H1 (cell line): ENCODE measurements at regions not wholly inside any gene's neighbourhood (a gene's known extent, or its start where the extent isn't known, plus 50 kb on each side); places are given as distances from the start of the nearest gene placed in this dataset.

ENCODE experiments used
- CTCF ChIA-PET: fragments of 300-600 bp; sonication (Branson Sonifier 250); formaldehyde crosslinking; loops from one replicate; lab custom pipeline; 2021; ENCODE audit not compliant: partially characterized antibody; lab: Charles Lee
- POLR2A ChIA-PET: fragments of 300-600 bp; sonication (Branson Sonifier 250); formaldehyde crosslinking; loops from one replicate; lab custom pipeline; 2021; ENCODE audit warnings: inconsistent platforms; ENCODE audit not compliant: partially characterized antibody; lab: Charles Lee
- DNase-seq, 2 experiments: peaks; one replicate each; pipeline versions ENCODE4 v3.0.0 to v3.0.0-alpha.2; 2010 to 2022; ENCODE audit warnings: low spot score in 2 of 2, low read depth in 1 of 2, mixed read lengths in 1 of 2
- FAIRE-seq: peaks from 2 replicates; lab custom pipeline; 2011; peaks lifted over from hg19 to GRCh38; lab: Jason Lieb, UNC
- H2AFZ ChIP-seq: 2 replicates; pipeline ENCODE4 v1.8.1; 2012; ENCODE audit warnings: low read length, inconsistent platforms
- H2AK5ac ChIP-seq: 2 replicates; pipeline ENCODE4 v1.6.1; 2013; ENCODE audit warnings: low read depth, low read length
- H2BK120ac ChIP-seq: replicated peaks from 2 replicates; pipeline ENCODE3; 2013; ENCODE audit warnings: low read depth, low read length, inconsistent platforms
- H2BK12ac ChIP-seq: 2 replicates; pipeline ENCODE4 v1.6.1; 2013; ENCODE audit warnings: low read depth, low read length
- H2BK15ac ChIP-seq: 2 replicates; pipeline ENCODE4 v1.6.1; 2013; ENCODE audit warnings: low read length
- H2BK20ac ChIP-seq: 2 replicates; pipeline ENCODE4 v1.6.1; 2013; ENCODE audit warnings: low read length
- H2BK5ac ChIP-seq: 2 replicates; pipeline ENCODE4 v1.6.1; 2013; ENCODE audit warnings: low read depth, low read length
- H3K14ac ChIP-seq: 2 replicates; pipeline ENCODE4 v1.6.1; 2013; ENCODE audit warnings: inconsistent platforms; ENCODE audit not compliant: insufficient read length
- H3K18ac ChIP-seq: 2 replicates; pipeline ENCODE4 v1.6.1; 2013; ENCODE audit warnings: low read length; ENCODE audit errors: extremely low read depth
- H3K23ac ChIP-seq: 2 replicates; pipeline ENCODE4 v1.6.1; 2013; ENCODE audit warnings: inconsistent platforms; ENCODE audit not compliant: insufficient read length
- H3K23me2 ChIP-seq: 2 replicates; pipeline ENCODE4 v1.6.1; 2013; ENCODE audit warnings: low read depth, low read length
- H3K27ac ChIP-seq: 2 replicates; pipeline ENCODE4 v1.6.1; 2011; ENCODE audit warnings: low read depth, low read length, inconsistent platforms
- H3K27me3 ChIP-seq, 4 experiments: replicated peaks in 1 of 4; 1 replicate in 1 of 4; 2 replicates in 3 of 4; pipeline versions ENCODE4 v1.6.1 to v1.8.1; 2011 to 2013; ENCODE audit warnings: low read length in 3 of 4, mild to moderate bottlenecking in 3 of 4, inconsistent platforms in 2 of 4, mixed read lengths in 2 of 4, moderate library complexity in 1 of 4; ENCODE audit not compliant: control insufficient read depth in 3 of 4, insufficient read depth in 3 of 4; ENCODE audit errors: extremely low read depth in 1 of 4
- H3K36me3 ChIP-seq, 4 experiments: 2 replicates each; pipeline versions ENCODE4 v1.6.1 to v1.8.1; 2011 to 2013; ENCODE audit warnings: mild to moderate bottlenecking in 4 of 4, low read length in 3 of 4, moderate library complexity in 2 of 4, control low read depth in 1 of 4, inconsistent platforms in 1 of 4; ENCODE audit not compliant: insufficient read depth in 4 of 4, control insufficient read depth in 2 of 4
- H3K4ac ChIP-seq: replicated peaks from 2 replicates; pipeline ENCODE3; 2013; ENCODE audit warnings: low read length, low read depth, mixed read lengths, inconsistent platforms; ENCODE audit not compliant: insufficient read length
- H3K4me1 ChIP-seq, 4 experiments: replicated peaks in 1 of 4; 1 replicate in 1 of 4; 2 replicates in 3 of 4; pipeline versions ENCODE4 v1.6.1 to v1.8.1; 2011 to 2013; ENCODE audit warnings: low read length in 3 of 4, inconsistent platforms in 2 of 4, mixed read lengths in 1 of 4; ENCODE audit not compliant: insufficient read depth in 4 of 4, control insufficient read depth in 3 of 4
- H3K4me2 ChIP-seq, 2 experiments: 2 replicates each; pipeline versions ENCODE4 v1.6.1 to v1.8.1; 2011 to 2013; ENCODE audit warnings: low read depth in 2 of 2, low read length in 2 of 2, control low read depth in 1 of 2, inconsistent platforms in 1 of 2, mild to moderate bottlenecking in 1 of 2; ENCODE audit not compliant: insufficient read depth in 1 of 2
- H3K4me3 ChIP-seq, 4 experiments: fragments of 200-600, 300-600 bp in 1 of 4; sonication (generic), shearing (Covaris generic), sonication (Bioruptor Twin) in 1 of 4; 2 replicates each; pipeline versions ENCODE4 v1.5.1 to v1.8.1; 2011 to 2016; ENCODE audit warnings: low read length in 4 of 4, low read depth in 3 of 4, control low read depth in 2 of 4, inconsistent platforms in 2 of 4, mild to moderate bottlenecking in 2 of 4, mixed read lengths in 1 of 4, moderate library complexity in 1 of 4; ENCODE audit not compliant: insufficient read depth in 2 of 4; ENCODE audit errors: extremely low read depth in 1 of 4
- H3K56ac ChIP-seq: replicated peaks from 2 replicates; pipeline ENCODE3; 2013; ENCODE audit warnings: low read depth, mild to moderate bottlenecking, mixed read lengths, low read length, inconsistent platforms; ENCODE audit not compliant: insufficient read length
- H3K79me1 ChIP-seq: 2 replicates; pipeline ENCODE4 v1.6.1; 2013; ENCODE audit warnings: low read depth, low read length, control low read depth
- H3K79me2 ChIP-seq, 2 experiments: 2 replicates each; pipeline versions ENCODE4 v1.6.1 to v1.8.1; 2012 to 2013; ENCODE audit warnings: low read length in 2 of 2, mild to moderate bottlenecking in 2 of 2, inconsistent platforms in 1 of 2; ENCODE audit not compliant: insufficient read depth in 2 of 2, control insufficient read depth in 1 of 2
- H3K9ac ChIP-seq, 4 experiments: replicated peaks in 1 of 4; 1 replicate in 1 of 4; 2 replicates in 3 of 4; pipeline versions ENCODE4 v1.6.1 to v1.8.1; 2011 to 2013; ENCODE audit warnings: low read depth in 3 of 4, low read length in 3 of 4, control low read depth in 2 of 4, mild to moderate bottlenecking in 2 of 4, moderate library complexity in 2 of 4, inconsistent platforms in 1 of 4; ENCODE audit errors: extremely low read depth in 1 of 4
- H3K9me3 ChIP-seq, 2 experiments: 2 replicates each; pipeline versions ENCODE4 v1.6.1 to v1.8.1; 2012 to 2013; ENCODE audit warnings: mild to moderate bottlenecking in 2 of 2, moderate library complexity in 2 of 2, control low read depth in 1 of 2, inconsistent platforms in 1 of 2, low read depth in 1 of 2, low read length in 1 of 2, mixed read lengths in 1 of 2; ENCODE audit not compliant: insufficient read depth in 2 of 2
- H4K20me1 ChIP-seq, 2 experiments: replicated peaks in 1 of 2; 2 replicates each; pipeline versions ENCODE3 to v1.8.1; 2011 to 2013; ENCODE audit warnings: inconsistent platforms in 2 of 2, low read length in 2 of 2, mild to moderate bottlenecking in 1 of 2; ENCODE audit not compliant: insufficient read depth in 2 of 2, control insufficient read depth in 1 of 2
- H4K5ac ChIP-seq: 2 replicates; pipeline ENCODE4 v1.6.1; 2013; ENCODE audit warnings: low read length, low read depth, mixed read lengths, inconsistent platforms; ENCODE audit not compliant: insufficient read length
- H4K8ac ChIP-seq: 2 replicates; pipeline ENCODE4 v1.8.0; 2013; ENCODE audit warnings: mild to moderate bottlenecking, moderate library complexity, low read length, inconsistent platforms; ENCODE audit not compliant: insufficient read depth; ENCODE audit errors: extremely low read depth
- H4K91ac ChIP-seq: replicated peaks from 2 replicates; pipeline ENCODE3; 2013; ENCODE audit warnings: low read length, mixed read lengths, inconsistent platforms; ENCODE audit not compliant: insufficient read length
- CBX5 ChIP-seq: fragments of 300-800, 300-1000 bp; sonication (generic); IDR thresholded peaks from 2 replicates; pipeline ENCODE4 v1.7.1; 2016; ENCODE audit warnings: antibody characterized with exemption, low read length, low read depth
- KDM5A ChIP-seq: fragments of 200-600 bp; IDR thresholded peaks from 2 replicates; pipeline ENCODE4 v1.7.1; 2012; ENCODE audit warnings: mild to moderate bottlenecking, low read length, inconsistent platforms, mixed read lengths
- MAFK ChIP-seq: IDR thresholded peaks from 2 replicates; pipeline ENCODE4 v1.6.1; 2012; ENCODE audit warnings: low read depth, mild to moderate bottlenecking, improper control_type of control experiment, low read length
- SIN3A ChIP-seq, 2 experiments: IDR thresholded peaks in 1 of 2; conservative IDR thresholded peaks in 1 of 2; 2 replicates each; pipeline ENCODE4 v1.6.1; 2011 to 2012; ENCODE audit warnings: low read length in 2 of 2, improper control_type of control experiment in 1 of 2, low read depth in 1 of 2, mild to moderate bottlenecking in 1 of 2
- SIRT6 ChIP-seq: IDR thresholded peaks from one replicate; pipeline ENCODE4 v1.7.1; 2012; ENCODE audit warnings: low read length, inconsistent platforms

GRCh38 chr7:24102988-24103387, 181.0 kb upstream of the NPY start:
- Histone ChIP-seq H3K4me3 (no peak overlapping the region), H3K4ac (peak overlapping the region; percentile 1), H3K56ac (no peak overlapping the region), H2AK5ac (no peak overlapping the region), H3K27ac (no peak overlapping the region), H3K9me3 (no peaks in the 10 kb centered on the region), H3K14ac (no peak overlapping the region), H2BK12ac (no peak overlapping the region), H3K23me2 (no peaks in the 10 kb centered on the region; the same call in 1 of the 2 replicates), H2BK15ac (no peak overlapping the region), H2BK20ac (no peak overlapping the region), H3K18ac (no peak overlapping the region), H3K79me1 (no peaks in the 10 kb centered on the region), H4K20me1 (no peaks in the 10 kb centered on the region), H2BK120ac (no peak overlapping the region)
- ChIA-PET POLR2A (no interaction called here), CTCF (interaction anchor here (0.6 to 1.2 kb wide), 2 partner anchors 45 to 709 kb away, joined by 3 to 4 read pairs; no protein-coding TSS in a partner anchor)
- no peak for FAIRE-seq
- no peak for TF ChIP-seq SIRT6
- no peak for TF ChIP-seq MAFK
- no peak for TF ChIP-seq SIN3A (conservative IDR thresholded peaks at IDR 0.05 in 1 of 2, IDR thresholded peaks at IDR 0.05 in 1 of 2; ENCODE audit: low read depth in 1 of 2, low read length in 2 of 2)
- no peak for TF ChIP-seq KDM5A
- no peak for TF ChIP-seq CBX5
- TF ChIP-seq, all 59 proteins: peak for 0
- Histone ChIP-seq H3K79me2 (no peaks in the 10 kb centered on the region), H3K4me1 (no peaks in the 10 kb centered on the region), H3K36me3 (no peaks in the 10 kb centered on the region), H3K4me2 (no peak overlapping the region), H3K27me3 (no peaks in the 10 kb centered on the region), H4K91ac (no peak overlapping the region), H4K8ac (no peak overlapping the region), H2AFZ (no peak overlapping the region), H3K9ac (no peak overlapping the region), H4K5ac (no peak overlapping the region), H2BK5ac (no peak overlapping the region), H3K23ac (no peak overlapping the region)
- DNase-seq: no peak
